AG04449 (cell line): ENCODE measurements at regions not wholly inside any gene's neighbourhood (a gene's known extent, or its start where the extent isn't known, plus 50 kb on each side); places are given as distances from the start of the nearest gene placed in this dataset.
"Not testable (repeated sequence)": the region's sequence is repeated elsewhere in the genome, so short reads cannot be mapped to it uniquely, and the experiment has no call there.

Experiments
- CTCF ChIA-PET: fragments of 350-600 bp; formaldehyde crosslinking; extraction: SDS; loops from one replicate; lab custom pipeline; 2021; ENCODE audit warnings: antibody characterized with exemption; lab: Yijun Ruan, JAX
- POLR2A ChIA-PET: fragments of 400-600, 350-600 bp; formaldehyde crosslinking; extraction: SDS; loops from one replicate; lab custom pipeline; 2020; ENCODE audit warnings: antibody characterized with exemption, inconsistent platforms; lab: Yijun Ruan, JAX
- DNase-seq: peaks from one replicate; pipeline ENCODE4 v3.0.0-alpha.2; 2010; ENCODE audit warnings: low read depth, low spot score
- H3K4me3 ChIP-seq: 2 replicates; pipeline ENCODE4 v1.5.1; 2011; ENCODE audit warnings: low read depth, mild to moderate bottlenecking, control low read depth, low read length
- CTCF ChIP-seq: IDR thresholded peaks from one replicate; pipeline ENCODE4 v1.5.1; 2011; ENCODE audit warnings: mild to moderate bottlenecking, moderate library complexity, low read length, control low read depth, inconsistent platforms; ENCODE audit not compliant: insufficient read depth; ENCODE audit errors: missing control alignments

DNA sequence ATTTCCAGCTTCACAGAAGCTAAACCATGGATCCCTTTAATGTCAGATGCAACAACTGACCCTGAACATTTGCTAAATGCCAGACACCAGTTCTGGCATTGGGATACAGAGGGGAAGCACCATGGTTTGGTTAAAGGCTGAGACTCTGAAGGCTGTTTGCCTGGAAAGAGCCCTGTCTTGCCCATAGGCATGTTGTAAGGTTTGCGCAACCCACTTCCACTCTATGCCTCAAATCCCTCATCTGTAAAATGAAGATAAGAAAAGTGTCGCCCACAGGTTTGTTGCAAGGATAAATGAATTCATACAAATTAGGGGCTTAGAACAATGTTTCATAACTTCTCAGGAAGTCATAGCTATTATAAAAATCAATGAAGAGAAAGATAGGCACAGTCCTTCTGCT, 380.9 kb upstream of the GYPC start:
- ChIA-PET CTCF (no interaction called here), POLR2A (no interaction called here)
- DNase-seq: no peak
- no peak overlapping the region for H3K4me3 ChIP-seq
- TF ChIP-seq CTCF: no peak

- POLR2A ChIA-PET, CTCF ChIA-PET, H3K4me3 ChIP-seq, DNase-seq: not testable (repeated sequence)
Observed at GRCh38 chr2:126276268-126276667, 379.7 kb upstream of the GYPC start.

DNA sequence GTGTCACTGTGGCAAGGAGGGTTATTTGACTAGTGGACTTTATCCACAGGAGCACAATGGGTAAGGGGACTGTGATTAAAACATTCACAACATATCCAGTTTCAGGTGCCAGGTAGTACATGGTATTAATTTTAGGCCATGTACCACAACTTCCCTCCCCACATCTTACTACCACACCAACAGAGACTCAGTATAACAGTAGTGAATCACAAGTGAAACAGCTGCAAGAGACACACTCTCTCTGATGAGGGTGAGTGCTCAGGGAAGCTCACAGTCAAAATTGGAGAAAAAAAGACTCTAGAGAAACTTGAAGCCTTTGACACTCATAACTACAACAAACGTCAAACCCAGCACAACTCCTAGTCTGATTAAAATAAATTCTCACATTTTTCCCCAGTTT, 367.6 kb upstream of the GYPC start:
- TF ChIP-seq CTCF: no peak
- ChIA-PET POLR2A (no interaction called here), CTCF (no interaction called here)
- H3K4me3 ChIP-seq: no peak overlapping the region
- no peak for DNase-seq

- CTCF ChIA-PET, DNase-seq, POLR2A ChIA-PET, H3K4me3 ChIP-seq: not testable (repeated sequence)
Observed at GRCh38 chr2:126293962-126294361, 362.0 kb upstream of the GYPC start.

GRCh38 chr2:126299469-126299976, 356.4 kb upstream of the GYPC start:
- POLR2A ChIA-PET: no interaction called here
- DNase-seq: no peak
- no peak for TF ChIP-seq CTCF
- H3K4me3 ChIP-seq: no peak overlapping the region
- CTCF ChIA-PET: no interaction called here

- no peak for TF ChIP-seq CTCF
- CTCF ChIA-PET: no interaction called here
- no peak for DNase-seq
- no peak overlapping the region for H3K4me3 ChIP-seq
- POLR2A ChIA-PET: no interaction called here
Observed at GRCh38 chr2:126300348-126300747, 355.6 kb upstream of the GYPC start.

- DNase-seq: no peak
- ChIA-PET CTCF (no interaction called here), POLR2A (no interaction called here)
- H3K4me3 ChIP-seq: no peak overlapping the region
- TF ChIP-seq CTCF: no peak
Observed at GRCh38 chr2:126302043-126302442, 353.9 kb upstream of the GYPC start.
